SK-N-SH treated with all-trans-retinoic acid at 6 μM for 48 hours (cell line): ENCODE measurements at regions not wholly inside any gene's neighbourhood (a gene's known extent, or its start where the extent isn't known, plus 50 kb on each side); places are given as distances from the start of the nearest gene placed in this dataset.

Source experiments
- ATAC-seq: fragments of 200-7000 bp; cut with Tn5 transposase; 3 replicates; pipeline ENCODE4 v1.9.1; 2020; ENCODE audit warnings: mild to moderate bottlenecking, moderate library complexity
- ARNTL ChIP-seq: fragments of 450-650 bp; formaldehyde crosslinking; IDR thresholded peaks from 2 replicates; pipeline ENCODE4 v1.5.0; 2020; ENCODE audit warnings: low read depth, mild to moderate bottlenecking, moderate library complexity, borderline replicate concordance
- BACH2 ChIP-seq: fragments of 250-450 bp; sonication (Bioruptor Pico); IDR thresholded peaks from 2 replicates; pipeline ENCODE4 v1.9.0; 2021; ENCODE audit warnings: mild to moderate bottlenecking, borderline replicate concordance
- CREB5 ChIP-seq: fragments of 250-450 bp; sonication (Bioruptor Pico); IDR thresholded peaks from 2 replicates; pipeline ENCODE4 v1.5.1; 2020; ENCODE audit warnings: low read depth, mild to moderate bottlenecking, moderate library complexity
- CSDC2 ChIP-seq: fragments of 250-450 bp; sonication (Bioruptor Pico); IDR thresholded peaks from 2 replicates; pipeline ENCODE4 v1.5.0; 2020; ENCODE audit warnings: mild to moderate bottlenecking, moderate library complexity
- CSRNP3 ChIP-seq: fragments of 250-450 bp; sonication (Bioruptor Pico); IDR thresholded peaks from 2 replicates; pipeline ENCODE4 v1.5.1; 2021; ENCODE audit warnings: mild to moderate bottlenecking, moderate library complexity
- GLIS3 ChIP-seq: fragments of 250-450 bp; sonication (Bioruptor Pico); IDR thresholded peaks from 2 replicates; pipeline ENCODE4 v1.5.0; 2020; ENCODE audit warnings: mild to moderate bottlenecking, moderate library complexity
- OSR1 ChIP-seq: fragments of 250-450 bp; sonication (Bioruptor Pico); IDR thresholded peaks from 2 replicates; pipeline ENCODE4 v1.8.0; 2022; ENCODE audit warnings: moderate library complexity, mild to moderate bottlenecking, inconsistent platforms
- PATZ1 ChIP-seq: fragments of 250-450 bp; sonication (Bioruptor Pico); IDR thresholded peaks from 2 replicates; pipeline ENCODE4 v1.8.0; 2020; ENCODE audit warnings: mild to moderate bottlenecking, moderate library complexity, borderline replicate concordance
- PPARA ChIP-seq: fragments of 250-450 bp; sonication (Bioruptor Pico); IDR thresholded peaks from 2 replicates; pipeline ENCODE4 v1.5.0; 2020; ENCODE audit warnings: mild to moderate bottlenecking, borderline replicate concordance
- RARB ChIP-seq: fragments of 250-450 bp; sonication (Bioruptor Pico); IDR thresholded peaks from 2 replicates; pipeline ENCODE4 v1.8.0; 2021; ENCODE audit warnings: mild to moderate bottlenecking, moderate library complexity
- SNAI2 ChIP-seq: fragments of 250-450 bp; sonication (Bioruptor Pico); IDR thresholded peaks from 2 replicates; pipeline ENCODE4 v1.5.0; 2020; ENCODE audit warnings: mild to moderate bottlenecking, moderate library complexity
- TCF4 ChIP-seq: fragments of 250-450 bp; sonication (Bioruptor Pico); IDR thresholded peaks from 2 replicates; pipeline ENCODE4 v1.8.0; 2021; ENCODE audit warnings: mild to moderate bottlenecking, moderate library complexity, borderline replicate concordance
- TOX ChIP-seq: fragments of 250-450 bp; sonication (Bioruptor Pico); IDR thresholded peaks from 2 replicates; pipeline ENCODE4 v1.8.0; 2021; ENCODE audit warnings: mild to moderate bottlenecking, moderate library complexity, borderline replicate concordance
- TSHZ2 ChIP-seq: fragments of 250-450 bp; sonication (Bioruptor Pico); IDR thresholded peaks from 2 replicates; pipeline ENCODE4 v1.5.0; 2020; ENCODE audit warnings: mild to moderate bottlenecking, moderate library complexity
- ZC3H10 ChIP-seq: fragments of 250-450 bp; sonication (Bioruptor Pico); IDR thresholded peaks from 2 replicates; pipeline ENCODE4 v1.5.1; 2021; ENCODE audit warnings: mild to moderate bottlenecking, moderate library complexity
- ZFP3 ChIP-seq: fragments of 250-450 bp; sonication (Bioruptor Pico); IDR thresholded peaks from 2 replicates; pipeline ENCODE4 v1.5.0; 2020; ENCODE audit warnings: mild to moderate bottlenecking, moderate library complexity
- ZNF565 ChIP-seq: fragments of 450-650 bp; formaldehyde crosslinking; conservative IDR thresholded peaks from 2 replicates; pipeline ENCODE4 v1.5.0; 2020; ENCODE audit warnings: low read depth, mild to moderate bottlenecking, moderate library complexity
- ZNF70 ChIP-seq: fragments of 450-650 bp; formaldehyde crosslinking; IDR thresholded peaks from 2 replicates; pipeline ENCODE4 v1.5.0; 2020; ENCODE audit warnings: mild to moderate bottlenecking, moderate library complexity
- ZNF8 ChIP-seq: fragments of 450-650 bp; formaldehyde crosslinking; IDR thresholded peaks from 2 replicates; pipeline ENCODE4 v1.5.0; 2020; ENCODE audit warnings: mild to moderate bottlenecking, moderate library complexity

- TF ChIP-seq CREB5 (no peak), SNAI2 (CRISPR knock-in tag) (no peak), PATZ1 (CRISPR knock-in tag) (no peak), OSR1 (CRISPR knock-in tag) (no peak), CSDC2 (CRISPR knock-in tag) (no peak), ZFP3 (no peak), PPARA (no peak), GLIS3 (CRISPR knock-in tag) (no peak), TOX (no peak), ZNF565 (CRISPR knock-in tag) (no peak), ZC3H10 (CRISPR knock-in tag) (no peak), TSHZ2 (no peak), TCF4 (CRISPR knock-in tag) (no peak)
- no peak for ATAC-seq
Measured at GRCh38 chr3:65078748-65079147, 390.9 kb upstream of the ADAMTS9 start.

GRCh38 chr3:65077124-65077523 is 389.3 kb upstream of the ADAMTS9 start:
- ATAC-seq: no peak
- TF ChIP-seq ZNF8 (CRISPR knock-in tag) (peak; percentile 95), RARB (no peak)
- TF ChIP-seq, all 23 proteins: peak for 1

- ATAC-seq: no peak
- no peak for TF ChIP-seq ZNF8 (CRISPR knock-in tag)
- no peak for TF ChIP-seq TSHZ2
- TF ChIP-seq ZNF70 (CRISPR knock-in tag): no peak
- TF ChIP-seq BACH2 (CRISPR knock-in tag): no peak
- TF ChIP-seq OSR1 (CRISPR knock-in tag): no peak
- TF ChIP-seq RARB: no peak
- no peak for TF ChIP-seq ARNTL (CRISPR knock-in tag)
- no peak for TF ChIP-seq CSRNP3
- no peak for TF ChIP-seq PATZ1 (CRISPR knock-in tag)
- no peak for TF ChIP-seq GLIS3 (CRISPR knock-in tag)
- no peak for TF ChIP-seq ZC3H10 (CRISPR knock-in tag)
- no peak for TF ChIP-seq CSDC2 (CRISPR knock-in tag)
- no peak for TF ChIP-seq TCF4 (CRISPR knock-in tag)
- no peak for TF ChIP-seq ZNF565 (CRISPR knock-in tag)
- TF ChIP-seq SNAI2 (CRISPR knock-in tag): no peak
- TF ChIP-seq ZFP3: no peak
Measured at GRCh38 chr3:65070968-65071367, 383.2 kb upstream of the ADAMTS9 start.
